ENCODE measurements at regions not wholly inside any gene's neighbourhood (a gene's known extent, or its start where the extent isn't known, plus 50 kb on each side); places are given as distances from the start of the nearest gene placed in this dataset.

DNA sequence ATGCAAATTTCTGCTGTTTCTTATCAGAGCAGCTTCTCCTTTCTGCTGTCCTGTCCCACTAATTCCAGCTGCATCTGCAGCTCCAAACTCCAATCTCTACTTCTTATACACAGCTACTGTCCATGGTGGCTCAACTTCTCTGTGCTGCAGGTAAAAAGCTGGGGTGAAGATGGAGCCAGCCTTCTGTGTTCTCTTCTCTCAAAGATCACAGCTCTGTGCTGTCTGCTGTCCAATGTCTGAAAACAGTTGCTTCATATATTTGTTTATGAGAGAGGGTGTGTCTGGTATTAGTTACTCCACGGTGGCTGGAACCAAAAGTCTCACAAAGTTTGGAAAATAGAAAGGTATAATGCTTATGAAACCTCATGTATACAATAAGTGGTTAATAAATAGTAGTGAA, 445.8 kb upstream of the TBX3 start:
- TF ChIP-seq CTCF (IDR thresholded peaks at IDR 0.05; ENCODE audit: low read length) (no peak), EZH2 (IDR thresholded peaks at IDR 0.05; ENCODE audit: borderline replicate concordance, low read length) (no peak)

Measured in OCI-LY1 (cell line).